Liver (tissue), 3 donors: ENCODE measurements at regions not wholly inside any gene's neighbourhood (a gene's known extent, or its start where the extent isn't known, plus 50 kb on each side); places are given as distances from the start of the nearest gene placed in this dataset.

ENCODE experiments used
- CTCF ChIP-seq: fragments of 150-350 bp; IDR thresholded peaks from 2 replicates; pipeline ENCODE4 v1.5.1; 2017; ENCODE audit warnings: improper control_type of control experiment, low read depth, low read length; ENCODE audit not compliant: missing input control
- FOXA1 ChIP-seq: IDR thresholded peaks from 2 replicates; pipeline ENCODE4 v1.6.1; 2016; ENCODE audit warnings: antibody characterized with exemption
- FOXA2 ChIP-seq: IDR thresholded peaks from 2 replicates; pipeline ENCODE4 v1.6.1; 2016; ENCODE audit warnings: antibody characterized with exemption
- GABPA ChIP-seq, 2 donors: IDR thresholded peaks in 1 of 2; conservative IDR thresholded peaks in 1 of 2; 2 replicates each; pipeline ENCODE4 v1.6.1; 2016; ENCODE audit warnings: antibody characterized with exemption in 2 of 2, mild to moderate bottlenecking in 1 of 2, moderate library complexity in 1 of 2
- HNF4A ChIP-seq, 2 donors: conservative IDR thresholded peaks; 2 replicates each; pipeline ENCODE4 v1.6.1; 2016; ENCODE audit warnings: antibody characterized with exemption in 2 of 2, mild to moderate bottlenecking in 2 of 2
- JUND ChIP-seq, 2 donors: IDR thresholded peaks; 2 replicates each; pipeline ENCODE4 v1.6.1; 2016; ENCODE audit warnings: antibody characterized with exemption in 2 of 2
- MAX ChIP-seq: IDR thresholded peaks from 2 replicates; pipeline ENCODE4 v1.6.1; 2016; ENCODE audit warnings: antibody characterized with exemption
- RAD21 ChIP-seq, 2 donors: IDR thresholded peaks; 2 replicates each; pipeline ENCODE4 v1.6.1; 2016; ENCODE audit warnings: antibody characterized with exemption in 2 of 2, mild to moderate bottlenecking in 2 of 2
- REST ChIP-seq: IDR thresholded peaks from 2 replicates; pipeline ENCODE4 v1.6.1; 2016; ENCODE audit warnings: antibody characterized with exemption, mild to moderate bottlenecking
- SP1 ChIP-seq: IDR thresholded peaks from 2 replicates; pipeline ENCODE4 v1.6.1; 2018; ENCODE audit warnings: antibody characterized with exemption, mild to moderate bottlenecking
- TAF1 ChIP-seq: conservative IDR thresholded peaks from 2 replicates; pipeline ENCODE4 v1.6.1; 2016; ENCODE audit warnings: antibody characterized with exemption, mild to moderate bottlenecking
- YY1 ChIP-seq: IDR thresholded peaks from 2 replicates; pipeline ENCODE4 v1.6.1; 2016; ENCODE audit warnings: antibody characterized with exemption, mild to moderate bottlenecking
- ZBTB33 ChIP-seq: IDR thresholded peaks from 2 replicates; pipeline ENCODE4 v1.6.1; 2016; ENCODE audit warnings: antibody characterized with exemption
- donor health status: healthy.
- donor health status: healthy.

- TF ChIP-seq CTCF = no peak
- no peak for TF ChIP-seq SP1
- TF ChIP-seq GABPA (IDR thresholded peaks at IDR 0.05 in 1 of 2, conservative IDR thresholded peaks at IDR 0.05 in 1 of 2) = no peak
- no peak for TF ChIP-seq REST
- no peak for TF ChIP-seq JUND (IDR thresholded peaks at IDR 0.05)
- no peak for TF ChIP-seq RAD21 (IDR thresholded peaks at IDR 0.05)
- TF ChIP-seq TAF1 = no peak
- no peak for TF ChIP-seq FOXA1
- TF ChIP-seq ZBTB33 = no peak
- TF ChIP-seq MAX = no peak
- no peak for TF ChIP-seq FOXA2
- no peak for TF ChIP-seq YY1
- no peak for TF ChIP-seq HNF4A (conservative IDR thresholded peaks at IDR 0.05)
Observed at GRCh38 chr22:49525360-49525759, 302.3 kb downstream of the BRD1 start.
